Spleen (tissue), 11 donors: ENCODE measurements at regions not wholly inside any gene's neighbourhood (a gene's known extent, or its start where the extent isn't known, plus 50 kb on each side); places are given as distances from the start of the nearest gene placed in this dataset.

Experiments used
- DNase-seq: peaks from one replicate; pipeline ENCODE4 v3.0.0-alpha.2; 2020
- H3K27ac ChIP-seq, 8 donors: fragments of 200-600 bp; sonication (generic) in 7 of 8; 1 replicate in 4 of 8; 2 replicates in 4 of 8; pipeline versions ENCODE4 v1.5.0 to v1.8.0; 2016 to 2021; ENCODE audit warnings: inconsistent platforms in 4 of 8, mild to moderate bottlenecking in 4 of 8, moderate library complexity in 1 of 8
- H3K27me3 ChIP-seq, 7 donors: fragments of 200-600 bp; sonication (generic) in 6 of 7; replicated peaks in 1 of 7; 1 replicate in 4 of 7; 2 replicates in 3 of 7; pipeline versions ENCODE4 v1.5.0 to v1.8.0; 2016 to 2021; ENCODE audit warnings: inconsistent platforms in 3 of 7, mild to moderate bottlenecking in 1 of 7
- H3K36me3 ChIP-seq, 6 donors: fragments of 200-600 bp; sonication (generic) in 5 of 6; 1 replicate in 4 of 6; 2 replicates in 2 of 6; pipeline versions ENCODE4 v1.5.0 to v1.8.0; 2016 to 2021; ENCODE audit warnings: inconsistent platforms in 2 of 6
- H3K4me1 ChIP-seq, 6 donors: fragments of 200-600 bp; sonication (generic) in 5 of 6; 1 replicate in 3 of 6; 2 replicates in 3 of 6; pipeline versions ENCODE4 v1.5.0 to v1.8.0; 2016 to 2021; ENCODE audit warnings: inconsistent platforms in 3 of 6
- H3K4me3 ChIP-seq, 8 donors: fragments of 200-600 bp; sonication (generic) in 7 of 8; 1 replicate in 4 of 8; 2 replicates in 4 of 8; pipeline versions ENCODE4 v1.5.0 to v1.8.0; 2016 to 2021; ENCODE audit warnings: inconsistent platforms in 4 of 8, mild to moderate bottlenecking in 4 of 8, moderate library complexity in 2 of 8
- H3K9me3 ChIP-seq, 8 donors: fragments of 200-600 bp; sonication (generic) in 7 of 8; 1 replicate in 4 of 8; 2 replicates in 4 of 8; pipeline versions ENCODE4 v1.5.0 to v1.8.0; 2016 to 2021; ENCODE audit warnings: inconsistent platforms in 4 of 8
- CTCF ChIP-seq, 11 experiments: fragments of 200-600 bp in 7 of 11; fragments of 450-650 bp in 4 of 11; sonication (generic) in 4 of 11; IDR thresholded peaks in 8 of 11; conservative IDR thresholded peaks in 3 of 11; 1 replicate in 7 of 11; 2 replicates in 4 of 11; pipeline versions ENCODE4 v1.4.0 to v1.8.0; 2016 to 2021; ENCODE audit warnings: antibody characterized with exemption in 11 of 11, inconsistent platforms in 4 of 11, mild to moderate bottlenecking in 1 of 11
- POLR2A ChIP-seq, 3 donors: fragments of 450-650 bp; IDR thresholded peaks; one replicate each; pipeline ENCODE4 v1.5.1; 2017; ENCODE audit warnings: antibody characterized with exemption in 3 of 3, mild to moderate bottlenecking in 1 of 3
- POLR2AphosphoS5 ChIP-seq, 3 donors: sonication (generic); formaldehyde crosslinking; IDR thresholded peaks; one replicate each; pipeline ENCODE4 v1.5.1; 2017; ENCODE audit warnings: antibody characterized with exemption in 3 of 3
- WGBS, 5 donors: extraction: QIAGEN DNeasy Blood & Tissue Kit in 3 of 5; methylation state at CpG; one replicate each; pipeline versions ENCODE4 v1.1.5 to v1.1.7; 2013 to 2018; 5-methylcytosine and 5-hydroxymethylcytosine counted together
- intact Hi-C: fragments of 100-400 bp; cut with DNase I; formaldehyde crosslinking; loops from one replicate; pipeline ENCODE4 v1.15.0; 2023; ENCODE audit warnings: low total_unique reads
- donor health status: healthy with polysubstance abuse.
- donor health status: DM: no; HTN: no; CAD: no; lungs with moderate emphysema.
- donor health status: DM: no; HTN: no; CAD: no.
- donor health status: Bipolar disorder and iron deficiency.
- donor health status: healthy.
- donor health status: DM: no; HTN: no; CAD: no.
- donor health status: DM: yes; HTN: yes; CAD: no.

- H3K9me3 ChIP-seq, result no peaks in the 10 kb centered on the region
- DNase-seq, result no peak
- H3K4me3 ChIP-seq, result no peak overlapping the region
- no peaks in the 10 kb centered on the region for H3K4me1 ChIP-seq
- H3K36me3 ChIP-seq, result no peaks in the 10 kb centered on the region
- no peak overlapping the region for H3K27ac ChIP-seq
- intact Hi-C loops, result no loop called here
- TF ChIP-seq POLR2AphosphoS5 (IDR thresholded peaks at IDR 0.05) (no peak), POLR2A (IDR thresholded peaks at IDR 0.05) (no peak), CTCF (IDR thresholded peaks at IDR 0.05 in 8 of 11, conservative IDR thresholded peaks at IDR 0.05 in 3 of 11) (no peak)
- WGBS, 5 donors, result 88 to 98% (median 93%) methylated on average over 4 of the region's 4 CpGs
- no peaks in the 10 kb centered on the region for H3K27me3 ChIP-seq
Observed at GRCh38 chr6:147772724-147773123, 264.2 kb downstream of the SAMD5 start.

DNA sequence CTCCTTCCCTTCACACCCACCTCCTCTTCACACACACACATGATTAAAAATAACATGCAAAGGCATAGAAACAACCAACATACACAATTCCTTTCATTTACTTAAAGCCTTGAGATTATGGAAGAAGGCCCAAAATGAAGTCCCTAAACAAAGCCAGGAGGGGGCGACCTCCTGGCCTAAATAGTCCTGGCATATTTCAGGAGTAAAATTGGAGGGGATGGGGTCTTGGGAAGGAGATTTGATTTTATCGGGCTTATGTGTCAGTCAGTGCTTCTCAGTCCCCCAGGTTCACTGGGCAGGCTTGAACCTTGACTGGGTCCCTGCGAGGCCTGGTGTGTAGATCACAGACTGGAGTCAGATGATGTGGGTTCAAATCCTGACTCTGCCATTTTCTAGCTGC lies 266.4 kb downstream of the SAMD5 start:
- 72 to 93% (median 84%) methylated on average over 3 of the region's 3 CpGs for WGBS, 5 donors
- Histone ChIP-seq H3K27ac (no peak overlapping the region), H3K4me1 (no peaks in the 10 kb centered on the region), H3K4me3 (no peak overlapping the region), H3K27me3 (no peaks in the 10 kb centered on the region), H3K36me3 (no peaks in the 10 kb centered on the region), H3K9me3 (no peaks in the 10 kb centered on the region)
- intact Hi-C loops, result no loop called here
- TF ChIP-seq POLR2AphosphoS5 (IDR thresholded peaks at IDR 0.05) (no peak), CTCF (IDR thresholded peaks at IDR 0.05 in 8 of 11, conservative IDR thresholded peaks at IDR 0.05 in 3 of 11) (no peak), POLR2A (IDR thresholded peaks at IDR 0.05) (no peak)
- no peak for DNase-seq

- Histone ChIP-seq H3K9me3 (no peaks in the 10 kb centered on the region), H3K27me3 (no peaks in the 10 kb centered on the region), H3K27ac (no peak overlapping the region), H3K4me3 (no peak overlapping the region), H3K36me3 (no peaks in the 10 kb centered on the region), H3K4me1 (no peaks in the 10 kb centered on the region)
- TF ChIP-seq POLR2A (IDR thresholded peaks at IDR 0.05), result no peak
- no peak for TF ChIP-seq POLR2AphosphoS5 (IDR thresholded peaks at IDR 0.05)
- no peak for TF ChIP-seq CTCF (IDR thresholded peaks at IDR 0.05 in 8 of 11, conservative IDR thresholded peaks at IDR 0.05 in 3 of 11)
- DNase-seq, result no peak
- 83 to 90% (median 88%) methylated on average over 4 of the region's 4 CpGs for WGBS, 5 donors
- intact Hi-C loops, result no loop called here
Observed at GRCh38 chr6:147776631-147777213, 268.2 kb downstream of the SAMD5 start.

DNA sequence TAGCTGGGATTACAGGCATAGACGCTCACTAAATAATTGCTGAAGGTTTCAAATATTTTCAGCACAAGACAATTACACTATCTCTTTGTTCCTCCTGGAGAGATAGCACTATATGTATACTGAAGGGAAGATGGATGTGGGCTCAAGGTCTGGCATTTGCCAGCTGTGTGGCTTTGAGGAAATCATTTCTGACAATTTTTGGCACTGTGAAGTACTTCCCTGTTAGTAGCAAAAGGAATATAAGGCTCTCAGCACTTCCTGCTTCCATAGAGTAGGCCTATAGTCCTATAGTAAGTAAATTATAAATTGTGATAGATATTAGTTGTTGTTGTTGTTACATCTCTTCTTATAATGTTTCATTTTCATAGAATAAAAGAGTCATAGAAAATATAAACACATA lies 271.1 kb downstream of the SAMD5 start:
- WGBS, 5 donors, result 64 to 79% (median 72%) methylated on average over 1 of the region's 1 CpG
- H3K36me3 ChIP-seq, result no peaks in the 10 kb centered on the region
- TF ChIP-seq POLR2A (IDR thresholded peaks at IDR 0.05), result no peak
- no peak overlapping the region for H3K27ac ChIP-seq
- H3K4me3 ChIP-seq, result no peak overlapping the region
- intact Hi-C loops, result no loop called here
- no peaks in the 10 kb centered on the region for H3K9me3 ChIP-seq
- H3K4me1 ChIP-seq, result no peaks in the 10 kb centered on the region
- no peak for DNase-seq
- no peaks in the 10 kb centered on the region for H3K27me3 ChIP-seq

DNA sequence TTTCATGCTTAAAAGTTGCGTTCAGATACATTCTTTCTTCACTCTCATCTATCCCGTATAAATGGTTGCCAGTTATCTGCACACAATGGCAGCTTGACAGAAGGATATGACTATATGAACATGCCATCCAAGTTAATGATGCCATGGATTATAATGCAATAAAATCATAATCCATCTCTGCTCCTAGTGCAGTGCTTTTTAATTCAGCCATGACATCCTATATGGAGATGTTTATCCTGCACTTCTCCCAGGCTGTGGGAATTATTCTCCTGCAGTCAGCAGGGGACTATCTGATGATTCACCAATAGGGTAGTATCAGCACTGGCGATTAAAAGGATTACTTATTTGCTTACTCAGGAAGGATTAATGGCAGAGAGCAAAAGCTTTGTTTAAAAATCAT lies 273.8 kb downstream of the SAMD5 start:
- no peaks in the 10 kb centered on the region for H3K27me3 ChIP-seq
- no peak overlapping the region for H3K4me3 ChIP-seq
- DNase-seq, result no peak
- 56 to 78% (median 69%) methylated on average over 3 of the region's 3 CpGs for WGBS, 5 donors
- TF ChIP-seq POLR2A (IDR thresholded peaks at IDR 0.05) (no peak), CTCF (IDR thresholded peaks at IDR 0.05 in 8 of 11, conservative IDR thresholded peaks at IDR 0.05 in 3 of 11) (no peak), POLR2AphosphoS5 (IDR thresholded peaks at IDR 0.05) (no peak)
- no peaks in the 10 kb centered on the region for H3K9me3 ChIP-seq
- H3K36me3 ChIP-seq, result no peaks in the 10 kb centered on the region
- intact Hi-C loops, result no loop called here
- no peak overlapping the region for H3K27ac ChIP-seq
- no peaks in the 10 kb centered on the region for H3K4me1 ChIP-seq
